ENCODE measurements at regions not wholly inside any gene's neighbourhood (a gene's known extent, or its start where the extent isn't known, plus 50 kb on each side); places are given as distances from the start of the nearest gene placed in this dataset.

DNA sequence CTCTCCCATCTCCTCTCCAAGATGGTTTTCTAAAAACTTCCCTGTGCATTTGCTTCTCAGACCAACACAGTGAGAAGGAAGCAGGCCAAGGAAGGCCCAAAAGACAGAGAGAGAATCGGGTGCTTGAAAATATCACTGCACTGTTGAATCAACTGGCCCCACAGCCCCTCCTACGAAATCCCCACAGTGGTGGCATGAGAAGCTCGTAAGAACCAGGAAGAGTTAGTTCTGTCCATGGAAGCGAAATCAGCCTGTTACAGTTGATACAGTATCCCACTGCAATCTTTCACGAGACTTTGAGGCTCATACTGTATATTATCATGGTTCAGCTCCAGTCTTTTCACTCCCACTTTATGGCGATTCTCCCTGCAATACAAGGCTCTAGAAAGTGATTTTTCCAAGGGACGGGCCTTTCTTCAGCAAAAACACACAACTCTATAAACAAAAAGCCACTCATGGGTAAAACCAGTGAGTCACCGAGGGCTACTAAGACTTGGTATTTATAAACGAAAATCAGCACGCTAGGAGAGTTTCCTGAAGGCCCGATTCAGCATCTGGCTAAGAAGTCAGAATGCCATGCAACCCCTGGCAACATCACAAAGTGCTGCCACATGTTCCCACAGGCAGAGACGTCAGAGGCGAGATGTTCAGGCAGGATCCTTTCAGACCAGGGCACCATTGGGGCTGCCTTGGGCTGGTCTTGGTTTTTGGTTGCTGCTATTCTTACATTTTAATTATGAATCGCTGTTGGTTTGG is 185.7 kb downstream of the IRX5 start:
- TF ChIP-seq CTCF (IDR thresholded peaks at IDR 0.05), result no peak
- TF ChIP-seq SIN3A (IDR thresholded peaks at IDR 0.05; ENCODE audit: borderline replicate concordance, insufficient read depth, low read depth, low read length), result no peak

All from Panc1 (cell line).